Hepatocyte (in vitro differentiated cells): ENCODE measurements at regions not wholly inside any gene's neighbourhood (a gene's known extent, or its start where the extent isn't known, plus 50 kb on each side); places are given as distances from the start of the nearest gene placed in this dataset.
"Not testable (repeated sequence)": the region's sequence is repeated elsewhere in the genome, so short reads cannot be mapped to it uniquely, and the experiment has no call there.

Source experiments
- EZH2 ChIP-seq: fragments of 200-600 bp; sonication (generic); IDR thresholded peaks from 2 replicates; pipeline ENCODE4 v1.6.1; 2016; ENCODE audit warnings: antibody characterized with exemption, mild to moderate bottlenecking, borderline replicate concordance
- EZH2phosphoT487 ChIP-seq: fragments of 200-600 bp; sonication (generic); IDR thresholded peaks from one replicate; pipeline ENCODE4 v1.6.1; 2018; ENCODE audit warnings: antibody characterized with exemption, mild to moderate bottlenecking, low read depth, moderate library complexity; ENCODE audit not compliant: unreplicated experiment, severe bottlenecking
- TF ChIP-seq, protein P1 (sequence below): fragments of 200-600 bp; sonication (generic); IDR thresholded peaks from 2 replicates; pipeline ENCODE4 v1.5.1; 2016; ENCODE audit warnings: antibody characterized with exemption, mild to moderate bottlenecking; ENCODE audit not compliant: poor library complexity

DNA sequence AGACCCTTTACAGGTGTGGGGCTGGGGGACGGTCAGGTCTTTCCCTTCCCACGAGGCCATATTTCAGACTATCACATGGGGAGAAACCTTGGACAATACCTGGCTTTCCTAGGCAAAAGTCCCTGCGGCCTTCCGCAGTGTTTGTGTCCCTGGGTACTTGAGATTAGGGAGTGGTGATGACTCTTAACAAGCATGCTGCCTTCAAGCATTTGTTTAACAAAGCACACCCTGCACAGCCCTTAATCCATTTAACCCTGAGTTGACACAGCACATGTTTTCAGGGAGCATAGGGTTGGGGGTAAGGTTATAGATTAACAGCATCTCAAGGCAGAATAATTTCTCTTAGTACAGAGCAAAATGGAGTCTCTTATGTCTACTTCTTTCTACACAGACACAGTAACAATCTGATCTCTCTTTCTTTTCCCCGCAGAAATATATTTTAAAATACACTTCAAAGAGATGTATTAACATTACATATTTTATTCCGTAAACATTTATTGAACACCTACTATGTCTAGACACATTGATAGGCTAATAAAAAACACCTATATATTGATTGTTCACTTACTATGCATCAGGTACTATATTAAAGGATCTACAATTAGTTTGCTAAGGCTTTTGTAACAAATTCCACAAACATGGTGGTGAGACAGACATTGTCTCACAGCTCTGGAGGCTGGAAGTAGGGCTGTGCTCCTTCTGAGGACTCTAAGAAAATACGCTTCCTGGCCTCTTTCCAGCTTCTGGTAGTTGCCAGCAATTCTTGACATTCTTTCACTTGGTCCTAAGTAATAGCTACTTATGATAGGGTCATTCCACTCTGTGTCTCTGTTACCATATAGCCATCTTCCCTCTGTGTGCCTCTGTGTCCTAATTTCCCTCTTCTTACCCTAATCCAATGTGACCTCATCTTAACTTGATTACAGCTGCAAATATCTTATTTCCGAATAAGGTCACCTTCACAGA, 118.4 kb downstream of the SPP2 start:
- TF ChIP-seq, protein P1, sequence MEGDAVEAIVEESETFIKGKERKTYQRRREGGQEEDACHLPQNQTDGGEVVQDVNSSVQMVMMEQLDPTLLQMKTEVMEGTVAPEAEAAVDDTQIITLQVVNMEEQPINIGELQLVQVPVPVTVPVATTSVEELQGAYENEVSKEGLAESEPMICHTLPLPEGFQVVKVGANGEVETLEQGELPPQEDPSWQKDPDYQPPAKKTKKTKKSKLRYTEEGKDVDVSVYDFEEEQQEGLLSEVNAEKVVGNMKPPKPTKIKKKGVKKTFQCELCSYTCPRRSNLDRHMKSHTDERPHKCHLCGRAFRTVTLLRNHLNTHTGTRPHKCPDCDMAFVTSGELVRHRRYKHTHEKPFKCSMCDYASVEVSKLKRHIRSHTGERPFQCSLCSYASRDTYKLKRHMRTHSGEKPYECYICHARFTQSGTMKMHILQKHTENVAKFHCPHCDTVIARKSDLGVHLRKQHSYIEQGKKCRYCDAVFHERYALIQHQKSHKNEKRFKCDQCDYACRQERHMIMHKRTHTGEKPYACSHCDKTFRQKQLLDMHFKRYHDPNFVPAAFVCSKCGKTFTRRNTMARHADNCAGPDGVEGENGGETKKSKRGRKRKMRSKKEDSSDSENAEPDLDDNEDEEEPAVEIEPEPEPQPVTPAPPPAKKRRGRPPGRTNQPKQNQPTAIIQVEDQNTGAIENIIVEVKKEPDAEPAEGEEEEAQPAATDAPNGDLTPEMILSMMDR = not testable (repeated sequence)
- TF ChIP-seq EZH2, EZH2phosphoT487: not testable (repeated sequence)
